A172 (cell line): ENCODE measurements at regions not wholly inside any gene's neighbourhood (a gene's known extent, or its start where the extent isn't known, plus 50 kb on each side); places are given as distances from the start of the nearest gene placed in this dataset.

ENCODE experiments used
- DNase-seq: peaks from one replicate; pipeline ENCODE4 v3.0.0-alpha.2; 2015; ENCODE audit warnings: low spot score

- DNase-seq, result no peak
Observed at GRCh38 chr4:11773798-11774197, 345.1 kb upstream of the HS3ST1 start.

- DNase-seq, result no peak
Observed at GRCh38 chr4:11769434-11769833, 340.7 kb upstream of the HS3ST1 start.

DNA sequence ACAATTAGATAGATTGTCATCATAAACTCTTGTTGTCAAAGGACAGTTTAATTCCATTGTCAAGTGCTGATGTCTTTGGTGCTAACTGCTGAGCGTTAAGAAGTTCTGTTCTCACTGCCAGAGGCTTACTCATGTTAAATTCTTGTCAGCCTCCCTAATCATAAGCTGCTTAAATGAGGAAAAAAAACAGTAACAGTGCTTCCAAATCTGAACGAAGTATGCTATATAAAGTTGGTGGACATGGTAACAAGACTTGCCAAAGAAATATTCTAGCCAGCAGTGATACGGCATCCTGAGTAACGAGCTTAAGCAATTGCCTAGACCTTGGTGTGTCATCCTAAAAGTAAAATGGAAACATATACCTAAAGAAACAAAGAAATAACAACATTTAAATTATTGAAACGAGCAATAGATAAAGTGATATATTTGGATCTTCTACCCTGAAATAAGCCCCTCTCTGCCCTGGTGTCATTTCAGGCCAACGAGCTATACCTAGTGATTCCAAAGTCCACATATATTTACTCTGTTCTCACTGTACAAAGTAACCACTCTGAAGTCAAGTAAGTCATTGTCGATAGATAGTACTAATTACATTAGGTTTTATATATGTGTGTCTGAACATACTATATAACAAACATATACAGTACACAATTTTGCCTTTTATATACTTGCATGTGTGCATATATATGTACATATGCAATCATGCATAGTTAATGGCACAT, 339.7 kb upstream of the HS3ST1 start:
- DNase-seq, result no peak

DNA sequence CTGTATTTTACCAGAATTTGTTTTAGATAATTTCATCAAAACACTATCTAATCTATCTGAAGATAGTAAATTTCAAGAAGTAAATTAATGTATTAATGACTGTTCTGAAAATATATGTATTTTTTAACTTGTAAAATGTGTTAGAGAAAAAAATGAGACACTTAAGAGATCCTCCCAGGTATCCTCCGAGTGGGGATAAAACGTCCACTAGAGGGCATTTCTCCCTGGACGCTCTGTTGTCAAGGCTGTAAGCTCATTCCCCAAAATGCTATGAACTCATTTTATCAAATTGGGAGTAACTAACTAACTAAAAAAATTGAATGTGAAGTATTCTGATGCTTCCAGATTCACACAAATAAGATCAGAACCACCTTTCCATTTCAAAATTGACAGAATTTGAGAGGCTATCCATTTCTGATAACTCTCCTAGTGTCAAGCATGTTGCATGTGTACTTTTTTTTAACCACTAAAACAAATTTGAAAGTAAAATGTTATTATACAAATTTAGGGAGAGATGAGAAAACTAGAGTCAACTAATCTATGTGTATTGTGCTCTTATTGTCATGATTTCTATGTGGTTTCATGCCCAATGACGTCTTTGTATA, 337.3 kb upstream of the HS3ST1 start:
- DNase-seq, result peak; percentile 2

DNA sequence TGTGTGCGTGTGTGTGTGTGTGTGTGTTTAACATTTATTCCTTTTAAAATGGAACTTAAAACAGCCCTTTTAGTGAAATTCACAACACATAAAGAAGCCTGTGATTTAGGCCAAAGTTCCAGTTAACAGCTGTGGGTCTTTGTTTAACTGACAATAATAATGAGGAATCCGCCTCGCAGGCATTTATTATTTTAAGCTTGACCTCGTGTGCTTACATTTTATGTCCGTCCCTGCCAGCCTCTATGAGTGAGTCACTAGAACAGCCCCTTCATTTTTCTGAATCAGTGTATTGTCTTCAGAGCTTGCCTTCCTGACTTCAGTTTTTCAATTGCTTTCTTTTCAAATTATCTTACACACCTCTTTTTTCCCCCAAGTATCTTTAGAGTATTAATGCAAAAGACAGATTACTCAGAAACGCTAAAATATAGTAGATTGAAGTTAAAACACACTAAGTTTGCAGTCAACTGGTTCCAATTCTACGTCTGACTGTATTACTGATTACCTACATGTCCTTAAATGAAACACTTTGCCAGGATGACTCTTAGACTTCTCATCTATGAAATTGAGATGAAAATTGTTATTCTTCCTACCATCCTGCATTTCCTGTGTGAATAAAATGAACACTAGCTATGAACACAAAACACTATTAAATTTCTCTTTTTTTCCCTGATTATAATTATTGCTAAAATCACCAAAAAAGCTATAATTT, 319.6 kb upstream of the HS3ST1 start:
- peak; percentile 18 for DNase-seq

DNA sequence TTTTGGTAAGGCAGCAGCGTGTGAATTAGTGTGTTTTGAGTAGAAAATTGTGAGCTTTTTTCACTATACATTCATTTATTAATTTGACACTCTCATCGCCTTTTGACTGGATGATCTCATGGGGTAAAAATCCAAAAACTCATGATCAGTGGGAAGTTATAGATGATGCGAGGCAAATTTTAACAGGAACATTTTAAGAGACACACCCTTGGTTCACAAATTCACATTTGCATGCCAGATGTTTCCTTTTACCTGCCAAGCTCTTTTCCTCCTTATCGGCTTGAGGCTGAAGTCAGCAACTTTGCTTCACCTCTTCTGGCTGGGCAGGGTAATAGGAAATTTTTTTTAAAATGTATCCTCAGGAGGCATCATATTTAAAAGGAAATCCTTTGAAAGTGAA, 318.0 kb upstream of the HS3ST1 start:
- DNase-seq, result no peak

DNA sequence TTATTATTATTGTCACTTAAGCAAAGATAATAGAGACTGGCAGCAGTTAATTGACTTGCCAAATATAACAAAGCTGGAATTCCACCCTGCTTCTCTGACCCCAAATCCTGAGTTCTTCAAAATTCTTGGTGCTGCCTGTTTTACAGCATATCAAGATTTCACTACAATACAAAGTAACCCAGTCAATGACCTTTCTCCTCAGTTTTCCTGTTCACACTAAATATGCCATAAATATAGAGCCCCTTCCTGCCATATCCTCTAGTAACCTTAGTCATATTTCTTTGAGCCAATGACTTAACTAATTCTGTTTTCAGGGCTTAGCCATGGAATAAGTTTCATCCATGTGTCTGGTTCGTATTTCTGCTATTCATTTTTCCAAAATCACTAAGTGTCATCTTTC, 315.3 kb upstream of the HS3ST1 start:
- no peak for DNase-seq

DNA sequence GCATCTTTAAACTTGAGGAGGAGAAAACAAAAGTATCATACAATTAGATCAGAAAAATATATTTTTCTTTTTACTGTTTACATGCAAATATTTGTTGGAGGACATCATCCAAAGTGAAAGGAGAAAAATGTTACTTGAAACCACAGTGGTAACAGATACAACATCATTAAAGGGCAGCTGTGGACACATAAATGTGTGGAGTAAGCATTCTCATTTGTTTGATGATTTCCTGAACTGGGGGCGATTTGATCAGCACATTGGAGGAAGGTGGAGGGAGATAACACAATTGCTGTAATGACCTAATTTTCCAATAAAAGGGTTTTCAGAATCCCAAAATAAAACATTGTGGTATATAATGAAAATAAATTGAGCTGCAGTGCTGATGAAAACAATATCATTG, 314.5 kb upstream of the HS3ST1 start:
- DNase-seq, result no peak

DNA sequence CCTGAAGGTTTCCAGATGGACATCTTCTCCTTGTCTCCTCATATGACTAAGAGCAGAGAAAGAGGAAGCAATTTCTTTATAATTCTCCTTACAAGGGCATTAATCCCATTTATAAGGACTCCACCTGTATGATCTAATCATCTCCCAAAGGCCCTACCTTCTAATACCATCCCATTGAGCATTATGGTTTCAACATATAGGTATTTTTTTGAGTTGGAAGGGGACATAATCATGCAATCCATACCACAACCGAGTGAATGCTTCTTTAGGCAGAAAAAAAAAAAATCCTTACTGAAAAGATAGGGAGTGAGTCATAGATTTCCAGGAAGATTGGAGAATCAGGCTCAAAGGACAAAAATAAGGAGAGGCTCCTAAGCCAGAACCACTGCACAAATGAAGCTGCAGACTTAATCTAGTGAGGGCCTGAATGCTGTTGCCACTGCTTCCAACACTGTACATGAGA, 312.5 kb upstream of the HS3ST1 start:
- no peak for DNase-seq

- DNase-seq, result no peak
Observed at GRCh38 chr4:11739992-11740391, 311.3 kb upstream of the HS3ST1 start.

GRCh38 chr4:11736978-11737377, 308.3 kb upstream of the HS3ST1 start:
- no peak for DNase-seq

- DNase-seq, result no peak
Observed at GRCh38 chr4:11735651-11736050, 307.0 kb upstream of the HS3ST1 start.

GRCh38 chr4:11732155-11732554, 303.5 kb upstream of the HS3ST1 start:
- DNase-seq, result no peak

DNA sequence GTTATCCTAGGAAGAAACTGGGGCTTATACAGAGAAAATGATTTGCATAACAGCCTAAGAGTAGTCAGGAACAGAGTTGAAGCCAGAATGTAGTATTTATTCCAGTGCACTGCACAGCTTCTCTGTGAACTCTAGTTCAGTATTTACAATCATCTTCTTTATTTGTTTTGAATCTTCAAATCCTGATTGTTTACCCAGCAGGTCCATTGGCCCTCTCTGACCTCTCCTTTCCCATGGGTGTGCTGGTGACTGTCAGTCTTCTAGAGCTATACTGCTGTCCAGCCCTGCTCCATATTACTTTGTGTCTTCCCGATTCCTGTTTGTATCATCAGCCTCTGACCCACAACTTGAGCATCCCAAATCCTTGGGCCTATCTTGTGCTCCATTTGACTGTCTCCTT, 301.9 kb upstream of the HS3ST1 start:
- DNase-seq, result no peak

GRCh38 chr4:11729548-11729947, 300.9 kb upstream of the HS3ST1 start:
- DNase-seq, result no peak

DNA sequence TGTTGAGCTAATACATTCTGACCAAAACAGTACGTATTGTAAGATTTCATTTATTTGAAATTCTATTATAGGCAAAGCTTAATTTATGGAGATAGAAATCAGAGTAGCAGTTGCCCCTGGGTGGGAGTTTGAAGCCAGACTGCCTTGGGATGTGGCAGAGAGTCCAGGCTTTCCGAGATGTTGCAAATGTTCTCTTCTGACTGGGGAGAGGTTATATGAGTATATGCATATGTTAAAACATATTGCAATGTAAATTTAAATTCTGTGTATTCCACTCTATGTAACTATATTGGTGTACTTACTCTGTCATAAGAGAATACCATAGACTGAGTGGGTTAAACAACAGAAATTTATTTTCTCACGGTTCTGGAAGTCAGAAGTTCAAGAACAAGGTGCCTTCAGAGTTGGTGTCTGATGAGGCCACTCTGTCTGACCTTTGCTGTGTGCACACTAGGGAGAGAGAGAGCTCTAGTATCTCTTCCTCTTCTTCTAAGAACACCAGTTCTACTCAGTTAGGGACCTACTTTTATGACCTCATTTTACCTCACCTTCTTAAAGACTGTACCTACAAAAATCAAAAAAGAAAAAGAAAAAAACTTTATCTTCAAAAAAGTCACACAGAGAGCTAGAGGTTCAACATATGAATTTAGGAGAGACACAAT, 299.3 kb upstream of the HS3ST1 start:
- no peak for DNase-seq

DNA sequence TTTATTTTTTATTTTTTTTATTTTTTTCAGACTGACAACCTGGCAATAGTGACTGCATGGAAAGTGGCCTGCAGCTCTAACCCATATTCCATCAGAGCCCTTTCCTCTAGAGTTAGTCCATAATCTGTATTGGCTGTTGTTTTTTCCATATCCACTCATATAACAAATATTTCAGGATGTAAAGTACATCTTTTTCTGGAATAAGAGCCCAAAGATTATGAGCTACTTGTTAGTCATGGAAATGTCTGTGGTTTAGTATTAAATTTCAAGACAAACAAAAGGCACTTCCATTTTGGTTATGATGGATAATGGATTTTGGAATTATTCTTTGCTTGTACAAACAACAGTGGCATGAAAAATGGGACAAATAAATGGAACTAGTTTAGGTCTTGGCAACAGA, 296.0 kb upstream of the HS3ST1 start:
- DNase-seq, result no peak

GRCh38 chr4:11722223-11722622, 293.5 kb upstream of the HS3ST1 start:
- no peak for DNase-seq

DNA sequence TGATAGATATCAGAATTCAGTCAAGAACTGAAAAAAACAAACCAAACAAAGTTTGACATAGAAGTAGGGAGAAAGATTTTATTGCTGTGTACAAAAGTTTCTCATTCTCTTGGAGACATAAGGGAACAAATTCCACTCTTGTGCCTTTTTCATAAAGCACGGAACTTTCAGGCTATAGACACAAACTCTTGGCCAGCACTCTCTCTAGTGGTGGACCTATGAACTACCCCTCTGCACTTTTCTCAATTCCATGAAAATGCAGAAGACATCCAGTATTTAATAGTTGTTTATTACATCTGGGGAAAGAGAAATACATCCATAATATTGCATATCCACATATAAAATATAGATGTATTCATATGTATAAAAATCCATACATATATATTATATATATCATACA, 291.6 kb upstream of the HS3ST1 start:
- no peak for DNase-seq

DNA sequence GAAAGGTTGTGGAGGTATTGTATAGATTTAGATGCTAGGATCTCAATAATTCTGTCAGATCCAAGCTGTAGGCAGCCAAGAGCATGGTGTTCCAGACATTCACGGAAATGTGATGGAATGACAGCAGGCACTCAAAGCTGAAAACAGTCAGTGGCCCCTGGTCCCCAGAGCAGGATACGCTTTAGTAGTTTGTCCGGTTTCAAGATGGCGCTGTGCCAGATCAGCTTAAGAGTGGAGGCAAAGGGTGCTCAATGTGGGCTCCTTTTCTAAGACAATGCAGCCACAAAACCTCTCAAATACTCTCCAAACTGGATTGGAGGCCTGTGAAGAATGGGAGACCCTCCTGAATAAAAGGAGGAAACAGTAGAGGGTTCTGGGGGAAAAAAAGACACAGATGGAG, 291.2 kb upstream of the HS3ST1 start:
- no peak for DNase-seq

- no peak for DNase-seq
Observed at GRCh38 chr4:11715753-11716521, 287.2 kb upstream of the HS3ST1 start.
